HCT116 (cell line): ENCODE measurements at regions not wholly inside any gene's neighbourhood (a gene's known extent, or its start where the extent isn't known, plus 50 kb on each side); places are given as distances from the start of the nearest gene placed in this dataset.

Source experiments
- ATAC-seq: fragments of 200-7000 bp; cut with Tn5 transposase; 2 replicates; pipeline ENCODE4 v1.9.1; 2020; ENCODE audit warnings: mild to moderate bottlenecking, moderate library complexity
- BruUV-seq: library from RNA; stranded (reverse); fragments of 400-500 nt; replicated peaks from 2 replicates; lab custom pipeline; 2021; lab: Mats Ljungman, UMichigan
- CTCF ChIA-PET: fragments of 300-600 bp; sonication (Branson Sonifier 250); formaldehyde crosslinking; loops from one replicate; lab custom pipeline; 2021; ENCODE audit warnings: antibody characterized with exemption; lab: Charles Lee
- POLR2A ChIA-PET: fragments of 300-600, 350-600 bp; sonication (Branson Sonifier 250); formaldehyde crosslinking; loops from one replicate; lab custom pipeline; 2021; ENCODE audit warnings: antibody characterized with exemption; lab: Charles Lee
- RAD21 ChIA-PET, 2 experiments: fragments of 300-600 bp; sonication (Branson Sonifier 250); formaldehyde crosslinking; loops; one replicate each; lab custom pipeline; 2023; ENCODE audit warnings: low total read pairs in 2 of 2; ENCODE audit not compliant: uncharacterized antibody in 2 of 2, unreplicated experiment in 2 of 2, low non-redundant PET in 1 of 2; lab: Charles Lee
- DNase-seq: peaks from one replicate; pipeline ENCODE4 v3.0.0-alpha.2; 2010; ENCODE audit warnings: low read depth, low spot score
- H2AFZ ChIP-seq: fragments of 200-600 bp; shearing (Covaris generic), sonication (generic); 2 replicates; pipeline ENCODE4 v1.6.1; 2017; ENCODE audit warnings: low read depth, mixed run types, mixed read lengths, antibody characterized with exemption, low read length; ENCODE audit not compliant: poor library complexity, severe bottlenecking
- H3K27ac ChIP-seq: 2 replicates; pipeline ENCODE4 v1.5.1; 2012; ENCODE audit warnings: low read depth, low read length
- H3K27me3 ChIP-seq: fragments of 200-600 bp; sonication (generic); 2 replicates; pipeline ENCODE4 v1.6.1; 2016; ENCODE audit warnings: mixed run types, low read length, mixed read lengths; ENCODE audit not compliant: insufficient read depth
- H3K36me3 ChIP-seq, 2 experiments: fragments of 200-500 bp in 1 of 2; fragments of 200-600 bp in 1 of 2; sonication (Bioruptor generic) in 1 of 2; sonication (generic) in 1 of 2; 2 replicates each; pipeline versions ENCODE4 v1.5.1 to v1.6.1; 2014 to 2016; ENCODE audit warnings: low read length in 2 of 2, inconsistent platforms in 1 of 2, mixed read lengths in 1 of 2, mixed run types in 1 of 2; ENCODE audit not compliant: insufficient read depth in 2 of 2, control insufficient read depth in 1 of 2
- H3K4me1 ChIP-seq, 2 experiments: fragments of 200-600 bp in 1 of 2; sonication (generic) in 1 of 2; 2 replicates each; pipeline versions ENCODE4 v1.5.1 to v1.6.1; 2012 to 2017; ENCODE audit warnings: low read length in 2 of 2, inconsistent platforms in 1 of 2, mild to moderate bottlenecking in 1 of 2, mixed read lengths in 1 of 2, mixed run types in 1 of 2, moderate library complexity in 1 of 2; ENCODE audit not compliant: insufficient read depth in 2 of 2, control insufficient read depth in 1 of 2
- H3K4me2 ChIP-seq: fragments of 200-600 bp; sonication (generic); 2 replicates; pipeline ENCODE4 v1.6.1; 2017; ENCODE audit warnings: mixed run types, low read length, mixed read lengths
- H3K4me3 ChIP-seq, 2 experiments: fragments of 200-600 bp in 1 of 2; sonication (generic) in 1 of 2; replicated peaks in 1 of 2; 2 replicates each; pipeline ENCODE4 v1.5.1; 2011 to 2016; ENCODE audit warnings: low read length in 2 of 2, control low read depth in 1 of 2, low read depth in 1 of 2, mild to moderate bottlenecking in 1 of 2, mixed read lengths in 1 of 2, mixed run types in 1 of 2
- H3K79me2 ChIP-seq: fragments of 200-600 bp; sonication (generic); 2 replicates; pipeline ENCODE4 v1.6.1; 2017; ENCODE audit warnings: mild to moderate bottlenecking, mixed run types, low read length, moderate library complexity, mixed read lengths; ENCODE audit not compliant: insufficient read depth
- H3K9ac ChIP-seq: fragments of 200-600 bp; sonication (generic); 2 replicates; pipeline ENCODE4 v1.6.1; 2016; ENCODE audit warnings: low read length, mixed read lengths
- H3K9me2 ChIP-seq: fragments of 200-600 bp; sonication (generic), shearing (Covaris generic); 2 replicates; pipeline ENCODE4 v1.6.1; 2017; ENCODE audit warnings: mixed run types, mild to moderate bottlenecking, moderate library complexity; ENCODE audit not compliant: insufficient read depth
- H3K9me3 ChIP-seq, 2 experiments: fragments of 200-500 bp in 1 of 2; fragments of 200-600 bp in 1 of 2; sonication (Bioruptor generic) in 1 of 2; sonication (generic) in 1 of 2; 2 replicates each; pipeline ENCODE4 v1.6.1; 2014 to 2017; ENCODE audit warnings: low read length in 2 of 2, mixed read lengths in 2 of 2, inconsistent platforms in 1 of 2, low read depth in 1 of 2, mild to moderate bottlenecking in 1 of 2, mixed run types in 1 of 2, moderate library complexity in 1 of 2; ENCODE audit not compliant: control insufficient read depth in 1 of 2, insufficient read depth in 1 of 2
- H4K20me1 ChIP-seq: fragments of 200-600 bp; sonication (generic), shearing (Covaris generic); 2 replicates; pipeline ENCODE4 v1.6.1; 2017; ENCODE audit warnings: mixed run types, mild to moderate bottlenecking, moderate library complexity; ENCODE audit not compliant: insufficient read depth
- CEBPB ChIP-seq: IDR thresholded peaks from 2 replicates; pipeline ENCODE4 v1.6.1; 2012; ENCODE audit warnings: low read depth
- ELF1 ChIP-seq: IDR thresholded peaks from 2 replicates; pipeline ENCODE4 v1.6.1; 2012; ENCODE audit warnings: low read depth, borderline replicate concordance
- EZH2 ChIP-seq: fragments of 200-600 bp; sonication (generic); IDR thresholded peaks from 2 replicates; pipeline ENCODE4 v1.6.1; 2017; ENCODE audit warnings: antibody characterized with exemption, mixed run types
- FOSL1 ChIP-seq: IDR thresholded peaks from 2 replicates; pipeline ENCODE4 v1.6.1; 2012; ENCODE audit warnings: low read depth
- JUND ChIP-seq: IDR thresholded peaks from 2 replicates; pipeline ENCODE4 v1.6.1; 2012
- MAX ChIP-seq: IDR thresholded peaks from 2 replicates; pipeline ENCODE4 v1.6.1; 2012
- POLR2AphosphoS5 ChIP-seq: IDR thresholded peaks from 2 replicates; pipeline ENCODE4 v1.6.1; 2011; ENCODE audit warnings: mild to moderate bottlenecking, low read depth, low read length, moderate library complexity
- RAD21 ChIP-seq: IDR thresholded peaks from 2 replicates; pipeline ENCODE4 v1.6.1; 2012; ENCODE audit warnings: low read depth, mild to moderate bottlenecking
- SIN3A ChIP-seq: IDR thresholded peaks from 2 replicates; pipeline ENCODE4 v1.6.1; 2012; ENCODE audit warnings: low read depth
- SP1 ChIP-seq: IDR thresholded peaks from 2 replicates; pipeline ENCODE4 v1.6.1; 2012; ENCODE audit warnings: low read depth
- SRF ChIP-seq: IDR thresholded peaks from 2 replicates; pipeline ENCODE4 v1.6.1; 2012; ENCODE audit warnings: low read depth
- TCF7L2 ChIP-seq: IDR thresholded peaks from 2 replicates; pipeline ENCODE4 v1.7.0; 2011; ENCODE audit warnings: borderline replicate concordance, inconsistent platforms; ENCODE audit not compliant: insufficient read depth, insufficient read length; ENCODE audit errors: extremely low read depth
- YY1 ChIP-seq: IDR thresholded peaks from 2 replicates; pipeline ENCODE4 v1.6.1; 2011; ENCODE audit warnings: low read length, low read depth, moderate library complexity, mild to moderate bottlenecking; ENCODE audit not compliant: insufficient replicate concordance; ENCODE audit errors: extremely low read depth
- ZFX ChIP-seq: fragments of 450-650 bp; IDR thresholded peaks from 2 replicates; pipeline ENCODE4 v1.6.1; 2017
- ZNF274 ChIP-seq: fragments of 200-500 bp; sonication (Bioruptor generic); IDR thresholded peaks from 2 replicates; pipeline ENCODE4 v1.6.1; 2014; ENCODE audit warnings: mild to moderate bottlenecking, low read depth, low read length, inconsistent platforms
- intact Hi-C: fragments of 100-400 bp; cut with micrococcal nuclease; formaldehyde crosslinking; loops from 2 replicates; pipeline ENCODE4 v1.10.0; 2022

DNA sequence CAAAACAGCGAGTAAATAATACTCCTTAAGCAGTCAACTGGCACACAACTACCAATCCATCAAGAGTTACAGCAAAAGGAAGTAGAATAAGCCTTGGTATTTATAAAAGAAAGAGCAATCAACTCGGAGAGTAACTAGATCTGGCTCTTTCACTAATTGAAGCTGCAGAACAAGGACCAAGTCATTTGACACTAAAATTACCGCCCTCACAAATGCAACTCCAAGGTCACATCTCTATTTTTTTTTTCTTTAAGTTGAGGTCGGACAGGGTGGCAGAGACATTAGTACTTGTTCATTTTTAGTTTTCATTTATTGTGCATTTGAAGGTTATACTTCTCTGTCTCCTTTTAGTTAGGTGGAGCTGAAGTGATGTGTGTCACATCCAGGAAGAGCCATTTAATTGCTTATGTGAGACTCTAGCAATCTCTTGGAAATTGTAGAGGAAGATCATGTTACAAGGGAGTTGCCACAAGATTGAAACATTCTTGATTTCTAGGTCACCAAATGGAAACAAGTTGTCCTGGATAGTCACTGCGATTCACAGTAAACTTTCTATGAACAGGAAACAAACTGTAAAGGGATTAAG is 138.1 kb upstream of the ADAMTS5 start:
- H2AFZ ChIP-seq: no peak overlapping the region
- no peak for ATAC-seq
- DNase-seq: no peak
- intact Hi-C loops: no loop called here
- no peaks in the 10 kb centered on the region for H3K27me3 ChIP-seq
- no peaks in the 10 kb centered on the region for H4K20me1 ChIP-seq
- POLR2A ChIA-PET: no interaction called here
- H3K36me3 ChIP-seq: no peaks in the 10 kb centered on the region
- TF ChIP-seq SRF: no peak
- no peak for TF ChIP-seq YY1
- TF ChIP-seq ZNF274: no peak
- TF ChIP-seq SP1: no peak
- TF ChIP-seq FOSL1: no peak
- no peak for TF ChIP-seq MAX
- TF ChIP-seq POLR2AphosphoS5: no peak
- TF ChIP-seq RAD21: no peak
- TF ChIP-seq CEBPB: no peak
- TF ChIP-seq ELF1: no peak
- no peak for TF ChIP-seq JUND
- TF ChIP-seq EZH2: no peak
- TF ChIP-seq ZFX: no peak
- TF ChIP-seq TCF7L2: no peak
- no peak for TF ChIP-seq SIN3A
- TF ChIP-seq, all 23 proteins: peak for 0
- RAD21 ChIA-PET: no interaction called here
- Histone ChIP-seq H3K4me3 (no peak overlapping the region), H3K9ac (no peak overlapping the region), H3K27ac (no peak overlapping the region), H3K9me3 (peaks cover 5 to 30% of the 10 kb centered on the region in 2 experiments; a peak in 2 of 4 replicates), H3K79me2 (no peaks in the 10 kb centered on the region), H3K4me2 (no peak overlapping the region), H3K4me1 (no peaks in the 10 kb centered on the region), H3K9me2 (no peaks in the 10 kb centered on the region)
- CTCF ChIA-PET: no interaction called here
- no TSS peak for BruUV-seq
